HG02623 (cell line): ENCODE measurements at regions not wholly inside any gene's neighbourhood (a gene's known extent, or its start where the extent isn't known, plus 50 kb on each side); places are given as distances from the start of the nearest gene placed in this dataset.
"Not testable (repeated sequence)": the region's sequence is repeated elsewhere in the genome, so short reads cannot be mapped to it uniquely, and the experiment has no call there.

Source experiments
- ATAC-seq: cut with Tn5 transposase; IDR thresholded peaks from one replicate; pipeline ENCODE4 v1.9.1; 2021; ENCODE audit warnings: moderate library complexity; ENCODE audit not compliant: unreplicated experiment

- ATAC-seq = no peak
Measured at GRCh38 chr6:21741221-21742109, 147.9 kb downstream of the SOX4 start.

DNA sequence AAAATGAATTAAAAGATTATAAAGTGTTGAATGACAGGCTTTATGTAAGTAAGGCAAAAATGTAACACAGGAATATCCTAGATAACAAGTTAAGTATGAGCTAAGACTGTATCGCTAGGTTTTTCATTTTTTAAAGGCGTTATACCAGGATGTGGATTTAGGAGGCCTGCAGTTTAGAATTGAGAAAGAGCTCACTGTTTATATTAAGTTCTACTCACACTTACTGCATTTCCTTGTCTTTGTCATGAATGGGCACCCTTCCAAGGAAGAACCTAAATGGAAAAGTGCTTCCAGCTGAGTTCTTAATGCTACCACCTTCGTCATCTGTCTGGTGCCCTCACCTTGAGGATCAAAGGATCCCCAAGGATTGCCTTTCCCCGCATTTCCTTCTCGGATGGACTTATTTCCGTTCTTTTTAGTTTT is 148.7 kb downstream of the SOX4 start:
- no peak for ATAC-seq

- no peak for ATAC-seq
Measured at GRCh38 chr6:21744331-21744730, 150.8 kb downstream of the SOX4 start.

DNA sequence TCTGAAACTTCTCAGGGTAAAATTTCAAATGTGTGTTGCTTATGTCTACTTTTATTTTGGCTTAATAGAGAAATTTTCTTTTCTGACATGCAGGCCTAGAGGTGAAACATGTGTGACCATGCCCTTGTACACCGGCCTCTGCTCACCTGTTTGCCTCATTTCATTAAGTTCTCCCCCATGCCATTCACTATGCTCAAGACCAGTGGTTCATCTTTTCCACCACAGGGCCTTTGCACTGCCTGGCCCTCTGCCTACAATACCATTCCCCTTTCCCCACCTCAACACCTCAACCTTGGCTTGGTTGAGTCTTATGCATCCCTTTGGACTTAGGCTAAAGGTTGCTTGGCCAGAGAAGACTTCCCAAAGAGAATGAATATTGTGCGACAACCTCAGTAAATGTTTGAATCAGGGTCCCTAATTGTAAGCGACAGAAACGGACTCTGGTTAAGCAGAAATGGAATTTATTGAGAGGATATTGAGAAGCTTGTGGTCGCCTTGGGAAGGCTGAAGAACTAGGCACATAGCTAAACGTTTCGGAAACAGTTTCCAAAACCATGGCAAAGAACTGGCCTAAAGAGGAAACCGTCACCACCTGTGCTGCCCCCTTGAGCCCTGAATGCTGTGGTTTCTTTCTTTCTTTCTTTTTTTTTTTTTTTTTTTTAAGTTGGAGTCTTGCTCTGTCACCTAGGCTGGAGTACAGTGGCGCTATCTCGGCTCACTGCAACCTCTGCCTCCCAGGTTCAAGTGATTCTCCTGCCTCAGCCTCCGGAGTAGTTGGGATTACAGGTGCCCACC is 152.2 kb downstream of the SOX4 start:
- ATAC-seq = no peak

GRCh38 chr6:21747441-21747840 is 153.9 kb downstream of the SOX4 start:
- no peak for ATAC-seq

GRCh38 chr6:21748343-21749056 is 154.9 kb downstream of the SOX4 start:
- no peak for ATAC-seq

DNA sequence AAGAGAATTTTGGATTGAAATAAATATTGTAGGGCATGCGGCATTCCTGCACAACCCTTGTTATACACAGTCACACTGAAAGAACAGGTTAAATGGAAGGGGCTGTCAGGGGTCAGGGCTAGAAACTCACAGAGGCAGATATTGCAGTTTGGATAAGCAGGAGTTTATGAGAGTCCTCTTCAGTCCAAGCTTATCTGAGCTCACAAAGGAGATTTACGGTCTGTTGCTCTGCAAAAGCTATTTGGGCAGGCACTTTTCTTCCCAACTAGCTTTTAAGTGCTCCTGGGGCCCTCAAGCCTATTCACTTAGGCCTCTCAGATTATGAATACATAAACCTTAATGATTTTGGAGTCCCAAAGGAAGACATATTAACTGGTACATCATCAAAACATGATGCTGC is 156.2 kb downstream of the SOX4 start:
- ATAC-seq = no peak

GRCh38 chr6:21750575-21750974 is 157.0 kb downstream of the SOX4 start:
- ATAC-seq = no peak

GRCh38 chr6:21751608-21752007 is 158.1 kb downstream of the SOX4 start:
- ATAC-seq = no peak

GRCh38 chr6:21752054-21752811 is 158.7 kb downstream of the SOX4 start:
- no peak for ATAC-seq

DNA sequence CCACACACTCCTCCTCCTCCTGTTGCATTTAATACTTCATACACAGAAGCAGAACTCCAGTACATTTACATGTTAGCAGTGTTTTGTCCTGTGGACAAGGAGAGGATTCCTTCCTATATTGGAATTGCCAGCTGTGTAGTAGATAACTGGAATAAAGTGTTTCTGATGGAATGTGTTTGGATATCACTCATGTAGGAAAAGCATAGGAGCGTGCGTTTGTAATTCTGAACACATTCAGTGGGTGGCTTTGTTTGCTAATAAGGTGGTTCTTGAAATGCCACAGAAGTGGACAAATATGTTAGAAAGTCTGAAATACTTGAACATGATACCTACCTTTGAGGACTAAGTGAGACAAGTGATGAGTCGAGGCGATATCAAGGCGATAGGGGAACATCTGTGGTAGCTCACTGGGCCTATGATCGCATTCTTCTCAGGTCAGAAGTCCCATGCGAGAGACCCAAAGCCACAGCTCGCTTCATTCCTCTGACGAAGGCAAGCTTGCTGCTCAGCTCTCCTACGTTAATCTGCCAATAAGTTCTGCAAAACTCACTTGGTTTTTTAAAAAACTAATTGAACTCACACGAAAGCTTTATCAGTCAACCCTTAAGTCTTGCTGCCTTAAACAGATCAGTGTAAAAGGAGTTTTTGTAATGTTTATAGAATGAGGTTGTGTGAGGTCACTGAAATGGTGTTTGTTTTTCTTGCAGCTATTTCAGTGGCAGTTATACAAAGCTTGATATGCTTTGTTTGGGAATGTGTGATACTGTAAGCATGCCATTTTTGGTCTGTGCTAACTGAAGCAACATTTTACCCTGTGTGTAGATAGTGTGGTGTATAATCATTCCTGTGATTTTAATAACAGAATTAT is 159.9 kb downstream of the SOX4 start:
- no peak for ATAC-seq

DNA sequence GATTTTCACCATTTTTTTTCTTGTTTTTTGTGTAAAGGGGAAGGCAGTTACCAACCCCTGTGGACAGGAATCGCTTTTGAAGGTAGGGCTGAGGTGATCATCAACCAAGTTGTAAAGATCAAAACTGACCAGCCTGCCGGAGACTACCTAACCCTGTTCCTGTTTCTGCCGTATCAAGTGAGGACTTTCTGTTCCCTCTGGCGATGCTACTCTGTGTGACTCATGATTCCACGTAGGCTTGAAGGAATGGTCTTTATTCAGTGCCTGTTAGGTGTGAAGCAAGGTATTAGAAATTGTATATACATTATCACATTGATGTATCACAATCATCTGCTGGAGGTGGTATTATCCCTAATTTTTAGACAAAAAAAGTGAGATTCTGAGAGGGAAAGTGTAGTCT is 161.3 kb downstream of the SOX4 start:
- ATAC-seq = no peak

- ATAC-seq = no peak
Measured at GRCh38 chr6:21756487-21756886, 162.9 kb downstream of the SOX4 start.

GRCh38 chr6:21757392-21757791 is 163.8 kb downstream of the SOX4 start:
- ATAC-seq = not testable (repeated sequence)

- ATAC-seq = no peak
Measured at GRCh38 chr6:21759721-21760120, 166.2 kb downstream of the SOX4 start.

GRCh38 chr6:21761053-21761730 is 167.6 kb downstream of the SOX4 start:
- ATAC-seq = not testable (repeated sequence)

DNA sequence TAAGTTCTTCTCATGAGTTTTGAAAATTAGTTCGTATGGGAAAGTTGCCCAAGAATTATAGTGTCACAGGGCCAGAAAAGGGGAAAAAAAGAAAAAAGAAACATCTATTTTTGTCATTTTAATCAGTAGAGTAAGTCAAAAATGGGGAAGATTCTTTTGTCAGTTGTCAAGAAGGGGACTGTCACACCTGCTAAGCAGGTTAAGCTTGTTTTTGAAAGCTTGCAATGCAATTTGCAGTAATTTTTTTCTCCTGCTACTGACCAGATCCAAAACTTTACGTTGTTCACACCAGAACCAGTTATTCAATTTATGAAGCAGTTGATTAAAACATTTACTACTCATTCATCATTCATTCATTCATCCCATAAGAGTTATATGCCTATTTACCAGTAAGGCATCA is 171.4 kb downstream of the SOX4 start:
- ATAC-seq = no peak

- ATAC-seq = no peak
Measured at GRCh38 chr6:21767891-21768648, 174.5 kb downstream of the SOX4 start.
